OCI-LY1 (cell line): ENCODE measurements at regions not wholly inside any gene's neighbourhood (a gene's known extent, or its start where the extent isn't known, plus 50 kb on each side); places are given as distances from the start of the nearest gene placed in this dataset.

ENCODE experiments used
- H2AFZ ChIP-seq: fragments of 200-600 bp; sonication (generic), shearing (Covaris generic); 2 replicates; pipeline ENCODE4 v1.6.0; 2014; ENCODE audit warnings: antibody characterized with exemption, mild to moderate bottlenecking, low read length
- H3F3A ChIP-seq: fragments of 200-600 bp; sonication (generic), shearing (Covaris generic); 2 replicates; pipeline ENCODE4 v1.6.0; 2014; ENCODE audit warnings: mild to moderate bottlenecking, antibody characterized with exemption, low read length, moderate library complexity; ENCODE audit not compliant: insufficient read depth
- H3K27ac ChIP-seq: fragments of 200-600 bp; sonication (generic); 2 replicates; pipeline ENCODE4 v1.5.1; 2014; ENCODE audit warnings: low read length, mixed run types, mild to moderate bottlenecking, low read depth; ENCODE audit not compliant: poor library complexity, severe bottlenecking
- H3K27me3 ChIP-seq: fragments of 200-600 bp; sonication (generic); 2 replicates; pipeline ENCODE4 v1.6.0; 2014; ENCODE audit warnings: antibody characterized with exemption, mild to moderate bottlenecking, low read length, moderate library complexity; ENCODE audit not compliant: insufficient read depth
- H3K36me3 ChIP-seq: fragments of 200-600 bp; sonication (generic); 2 replicates; pipeline ENCODE4 v1.6.1; 2014; ENCODE audit warnings: mild to moderate bottlenecking, antibody characterized with exemption, low read length, moderate library complexity, mixed read lengths; ENCODE audit not compliant: insufficient read depth
- H3K4me1 ChIP-seq: fragments of 200-600 bp; sonication (generic); 2 replicates; pipeline ENCODE4 v1.5.1; 2014; ENCODE audit warnings: mild to moderate bottlenecking, low read length, moderate library complexity; ENCODE audit not compliant: insufficient read depth, severe bottlenecking
- H3K4me2 ChIP-seq: fragments of 200-600 bp; sonication (generic), shearing (Covaris generic); 2 replicates; pipeline ENCODE4 v1.6.1; 2014; ENCODE audit warnings: low read length
- H3K4me3 ChIP-seq: fragments of 200-600 bp; sonication (generic); 2 replicates; pipeline ENCODE4 v1.5.1; 2014; ENCODE audit warnings: low read length, low read depth, mild to moderate bottlenecking, mixed read lengths; ENCODE audit not compliant: poor library complexity, severe bottlenecking
- H3K79me2 ChIP-seq: fragments of 200-600 bp; shearing (Covaris generic); 2 replicates; pipeline ENCODE4 v1.6.1; 2016; ENCODE audit warnings: mixed run types, low read length, mixed read lengths; ENCODE audit not compliant: insufficient read depth
- H3K9ac ChIP-seq: fragments of 200-600 bp; sonication (generic), shearing (Covaris generic); 2 replicates; pipeline ENCODE4 v1.6.1; 2014; ENCODE audit warnings: mild to moderate bottlenecking, low read length, mixed read lengths
- H3K9me2 ChIP-seq: fragments of 200-600 bp; sonication (generic), shearing (Covaris generic); 2 replicates; pipeline ENCODE4 v1.6.1; 2014; ENCODE audit warnings: low read depth, mild to moderate bottlenecking, low read length, mixed read lengths
- H3K9me3 ChIP-seq: fragments of 200-600 bp; shearing (Covaris generic); 2 replicates; pipeline ENCODE4 v1.6.1; 2014; ENCODE audit warnings: low read length, mixed read lengths
- H4K20me1 ChIP-seq: fragments of 200-600 bp; sonication (generic), shearing (Covaris generic); 2 replicates; pipeline ENCODE4 v1.6.0; 2016; ENCODE audit warnings: mild to moderate bottlenecking, low read length; ENCODE audit not compliant: insufficient read depth
- CTCF ChIP-seq: fragments of 200-600 bp; sonication (generic), shearing (Covaris generic); IDR thresholded peaks from 2 replicates; pipeline ENCODE4 v1.5.1; 2017; ENCODE audit warnings: mild to moderate bottlenecking, antibody characterized with exemption, low read length, moderate library complexity, mixed read lengths
- EZH2 ChIP-seq: fragments of 200-600 bp; sonication (generic), shearing (Covaris generic); IDR thresholded peaks from 2 replicates; pipeline ENCODE4 v1.8.0; 2017; ENCODE audit warnings: borderline replicate concordance, mixed run types, mild to moderate bottlenecking, antibody characterized with exemption, low read length, moderate library complexity, mixed read lengths

GRCh38 chr3:194274424-194275085, 76.6 kb downstream of the CPN2 start:
- Histone ChIP-seq H3K79me2 (no peaks in the 10 kb centered on the region), H3K4me1 (no peaks in the 10 kb centered on the region), H3K4me3 (no peak overlapping the region), H3F3A (no peaks in the 10 kb centered on the region), H3K36me3 (no peaks in the 10 kb centered on the region), H3K4me2 (no peak overlapping the region), H3K9ac (no peak overlapping the region), H4K20me1 (no peaks in the 10 kb centered on the region), H2AFZ (no peak overlapping the region), H3K9me3 (no peaks in the 10 kb centered on the region), H3K9me2 (no peaks in the 10 kb centered on the region), H3K27me3 (no peaks in the 10 kb centered on the region; the same call in 1 of the 2 replicates), H3K27ac (no peak overlapping the region)
- TF ChIP-seq CTCF, result no peak
- no peak for TF ChIP-seq EZH2

- Histone ChIP-seq H3K79me2 (no peaks in the 10 kb centered on the region), H3K9me3 (no peaks in the 10 kb centered on the region), H2AFZ (no peak overlapping the region), H3K4me3 (no peak overlapping the region), H3K27me3 (no peaks in the 10 kb centered on the region; the same call in 1 of the 2 replicates), H3K9ac (no peak overlapping the region), H3K36me3 (no peaks in the 10 kb centered on the region), H3K27ac (no peak overlapping the region), H3K4me2 (no peak overlapping the region), H3K9me2 (no peaks in the 10 kb centered on the region), H4K20me1 (no peaks in the 10 kb centered on the region), H3F3A (no peaks in the 10 kb centered on the region), H3K4me1 (no peaks in the 10 kb centered on the region)
- no peak for TF ChIP-seq EZH2
- no peak for TF ChIP-seq CTCF
Measured at GRCh38 chr3:194275291-194275690, 75.8 kb downstream of the CPN2 start.

- Histone ChIP-seq H3K4me1 (no peaks in the 10 kb centered on the region), H3K4me3 (no peak overlapping the region)
Measured at GRCh38 chr3:194275721-194276120, 75.4 kb downstream of the CPN2 start.

More at GRCh38 chr3:194275721-194276120, 75.4 kb downstream of the CPN2 start:
- Histone ChIP-seq H3K27ac (no peak overlapping the region), H4K20me1 (no peaks in the 10 kb centered on the region), H3K27me3 (no peaks in the 10 kb centered on the region; the same call in 1 of the 2 replicates), H3K36me3 (no peaks in the 10 kb centered on the region), H3K79me2 (no peaks in the 10 kb centered on the region), H3F3A (no peaks in the 10 kb centered on the region), H2AFZ (no peak overlapping the region), H3K4me2 (no peak overlapping the region), H3K9ac (no peak overlapping the region), H3K9me2 (no peaks in the 10 kb centered on the region), H3K9me3 (no peaks in the 10 kb centered on the region)
- TF ChIP-seq EZH2, result no peak
- no peak for TF ChIP-seq CTCF
